Effector memory CD8-positive, alpha-beta T cell (primary cell): ENCODE measurements at regions not wholly inside any gene's neighbourhood (a gene's known extent, or its start where the extent isn't known, plus 50 kb on each side); places are given as distances from the start of the nearest gene placed in this dataset.

ENCODE experiments used
- ATAC-seq: fragments of 150-1000 bp; cut with Tn5 transposase; replicated peaks from 2 replicates; pipeline ENCODE4 v1.10.0; 2021; ENCODE audit warnings: mild to moderate bottlenecking, moderate library complexity
- DNase-seq, 3 experiments: peaks; one replicate each; pipeline ENCODE4 v3.0.0; 2021
- H3K27ac Mint-ChIP-seq, 2 donors: one replicate each; pipeline ENCODE4 v1.8.0; 2022; ENCODE audit warnings: mild to moderate bottlenecking in 2 of 2, mixed read lengths in 2 of 2, moderate library complexity in 2 of 2
- H3K27me3 Mint-ChIP-seq, 2 donors: one replicate each; pipeline ENCODE4 v1.8.0; 2022; ENCODE audit warnings: mixed read lengths in 2 of 2
- H3K36me3 Mint-ChIP-seq: one replicate; pipeline ENCODE4 v1.8.0; 2022; ENCODE audit warnings: mild to moderate bottlenecking, moderate library complexity, mixed read lengths; ENCODE audit not compliant: insufficient read depth
- H3K4me1 Mint-ChIP-seq, 2 donors: one replicate each; pipeline ENCODE4 v1.8.0; 2022; ENCODE audit warnings: low read depth in 2 of 2, mixed read lengths in 2 of 2
- H3K4me3 Mint-ChIP-seq, 2 donors: one replicate each; pipeline ENCODE4 v1.8.0; 2022; ENCODE audit warnings: mild to moderate bottlenecking in 2 of 2, mixed read lengths in 2 of 2, moderate library complexity in 2 of 2
- H3K9me3 Mint-ChIP-seq, 2 donors: one replicate each; pipeline ENCODE4 v1.8.0; 2022; ENCODE audit warnings: mixed read lengths in 2 of 2

DNA sequence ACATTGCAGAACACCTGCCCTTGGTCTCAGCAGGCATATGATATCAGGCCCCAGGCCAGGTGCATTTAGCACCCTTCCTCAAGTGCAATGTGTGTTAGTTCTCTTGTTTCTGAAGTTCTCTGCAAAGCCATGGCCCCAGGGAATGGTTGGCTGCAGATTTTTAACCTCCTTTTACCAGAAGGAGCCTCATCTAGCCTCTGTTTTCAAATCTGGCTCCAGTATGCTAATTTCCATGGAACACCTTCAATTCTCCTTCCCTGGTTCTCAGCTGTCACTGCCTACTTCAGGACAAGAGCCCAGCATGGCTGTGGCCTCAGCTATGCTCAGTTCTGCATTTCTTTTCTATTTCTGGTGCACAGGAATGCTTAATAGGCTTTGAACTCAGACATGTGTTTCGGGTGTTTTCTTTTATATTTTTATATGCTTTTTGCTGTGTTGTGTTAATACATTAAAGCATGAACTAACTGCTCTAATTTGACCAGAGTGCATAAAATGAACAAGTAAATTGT lies 51.6 kb upstream of the OGFRL1 start:
- Mint-ChIP-seq H3K9me3 (no peaks in the 10 kb centered on the region), H3K4me3 (no peak overlapping the region), H3K4me1 (no peaks in the 10 kb centered on the region), H3K27me3 (peaks cover 27 to 29% of the 10 kb centered on the region in 2 donors), H3K27ac (no peak overlapping the region), H3K36me3 (no peaks in the 10 kb centered on the region)
- ATAC-seq, result no peak
- no peak for DNase-seq

DNA sequence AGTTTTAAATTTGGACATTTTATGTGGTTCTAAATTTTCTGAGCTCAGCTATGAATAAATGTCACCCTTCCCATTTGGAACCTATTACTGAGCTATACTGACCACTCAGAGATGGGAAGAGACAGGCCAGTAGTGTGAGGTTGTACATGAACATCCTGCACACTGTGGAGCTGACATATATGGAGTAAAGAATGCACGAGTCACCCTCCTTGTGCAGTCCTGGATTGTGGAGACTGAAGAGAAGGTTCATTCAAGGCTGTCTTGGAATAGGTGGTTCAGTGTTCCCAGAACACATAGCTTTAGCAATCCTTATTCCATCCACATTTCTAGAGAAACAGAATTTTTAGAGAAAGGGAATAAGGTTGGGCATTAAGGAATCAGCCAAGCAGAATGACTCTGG lies 50.3 kb upstream of the OGFRL1 start:
- Mint-ChIP-seq H3K36me3 (no peaks in the 10 kb centered on the region), H3K4me1 (no peaks in the 10 kb centered on the region), H3K27me3 (peaks cover 29 to 34% of the 10 kb centered on the region in 2 donors), H3K9me3 (no peaks in the 10 kb centered on the region), H3K4me3 (no peak overlapping the region), H3K27ac (no peak overlapping the region)
- no peak for ATAC-seq
- no peak for DNase-seq
